Endodermal cell (in vitro differentiated cells): ENCODE measurements at regions not wholly inside any gene's neighbourhood (a gene's known extent, or its start where the extent isn't known, plus 50 kb on each side); places are given as distances from the start of the nearest gene placed in this dataset.

ENCODE experiments used
- DNase-seq: peaks from one replicate; pipeline ENCODE4 v3.0.0-alpha.2; 2017
- H3K27ac ChIP-seq: 2 replicates; pipeline ENCODE4 v1.5.1; 2013; ENCODE audit warnings: mild to moderate bottlenecking, low read depth, low read length, moderate library complexity
- H3K27me3 ChIP-seq: 2 replicates; pipeline ENCODE4 v1.6.1; 2013; ENCODE audit warnings: mild to moderate bottlenecking, low read length, moderate library complexity; ENCODE audit not compliant: insufficient read depth, control insufficient read depth, poor library complexity, severe bottlenecking
- H3K36me3 ChIP-seq: 2 replicates; pipeline ENCODE4 v1.7.0; 2013; ENCODE audit warnings: mild to moderate bottlenecking, low read length, moderate library complexity; ENCODE audit not compliant: control insufficient read depth, insufficient read depth
- H3K4me1 ChIP-seq: one replicate; pipeline ENCODE4 v1.7.0; 2013; ENCODE audit warnings: low read length; ENCODE audit not compliant: control insufficient read depth, insufficient read depth
- H3K4me3 ChIP-seq: 2 replicates; pipeline ENCODE4 v1.5.1; 2013; ENCODE audit warnings: mild to moderate bottlenecking, low read length, moderate library complexity
- H3K9ac ChIP-seq: 2 replicates; pipeline ENCODE4 v1.6.1; 2013; ENCODE audit warnings: mild to moderate bottlenecking, low read length, moderate library complexity; ENCODE audit not compliant: poor library complexity, severe bottlenecking; ENCODE audit errors: extremely low read depth
- H3K9me3 ChIP-seq: 2 replicates; pipeline ENCODE4 v1.6.1; 2013; ENCODE audit warnings: mild to moderate bottlenecking, low read length, moderate library complexity; ENCODE audit not compliant: control insufficient read depth
- H3K27ac Mint-ChIP-seq: 2 replicates; pipeline ENCODE4 v1.8.0; 2020; ENCODE audit warnings: mixed read lengths
- H3K27me3 Mint-ChIP-seq: 2 replicates; pipeline ENCODE4 v1.8.0; 2021; ENCODE audit warnings: mild to moderate bottlenecking, mixed read lengths; ENCODE audit not compliant: insufficient read depth
- H3K36me3 Mint-ChIP-seq: 2 replicates; pipeline ENCODE4 v1.8.0; 2020; ENCODE audit warnings: low read depth, mixed read lengths
- H3K4me1 Mint-ChIP-seq: 2 replicates; pipeline ENCODE4 v1.8.0; 2020; ENCODE audit warnings: mixed read lengths
- H3K4me3 Mint-ChIP-seq: 2 replicates; pipeline ENCODE4 v1.8.0; 2020; ENCODE audit warnings: mild to moderate bottlenecking, moderate library complexity, mixed read lengths
- H3K9me3 Mint-ChIP-seq: 2 replicates; pipeline ENCODE4 v1.8.0; 2020; ENCODE audit warnings: mild to moderate bottlenecking, mixed read lengths
- WGBS, 2 experiments: methylation state at CpG; one replicate each; pipeline versions ENCODE4 v1.1.5 to v1.1.7; 2013; ENCODE audit warnings: missing lambda C conversion rate in 2 of 2, mixed read lengths in 1 of 2; ENCODE audit not compliant: insufficient coverage in 1 of 2, insufficient read length in 1 of 2; 5-methylcytosine and 5-hydroxymethylcytosine counted together
- TF ChIP-seq, protein P1 (sequence below): fragments of 200-600 bp; sonication (generic); conservative IDR thresholded peaks from 2 replicates; pipeline ENCODE4 v1.5.0; 2021; ENCODE audit warnings: antibody characterized with exemption, mild to moderate bottlenecking

DNA sequence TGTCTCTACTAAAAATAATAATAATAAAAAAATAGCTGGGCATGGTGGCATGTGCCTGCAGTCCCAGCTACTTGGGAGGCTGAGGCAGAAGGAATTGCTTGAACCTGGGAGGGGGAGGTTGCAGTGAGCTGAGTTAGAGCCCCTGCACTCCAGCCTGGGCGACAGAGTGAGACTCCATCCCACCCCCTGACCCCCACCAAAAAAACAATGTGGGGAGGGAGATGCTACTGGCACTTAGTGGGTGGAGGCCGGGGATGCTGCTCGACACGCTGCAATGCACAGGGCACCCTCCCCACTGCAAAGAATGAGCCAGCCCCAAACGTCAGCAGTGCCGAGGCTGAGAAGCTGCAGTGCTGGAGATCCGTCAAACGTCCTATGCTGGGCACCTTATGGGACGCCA, 77.5 kb upstream of the MAP1LC3B2 start:
- Histone ChIP-seq H3K27ac (no peak overlapping the region), H3K4me3 (no peak overlapping the region), H3K36me3 (no peaks in the 10 kb centered on the region), H3K4me1 (no peaks in the 10 kb centered on the region), H3K27me3 (no peaks in the 10 kb centered on the region), H3K9me3 (peaks cover 18% of the 10 kb centered on the region), H3K9ac (no peak overlapping the region)
- Mint-ChIP-seq H3K9me3 (peaks cover 21% of the 10 kb centered on the region), H3K36me3 (peaks cover 2% of the 10 kb centered on the region), H3K4me1 (no peaks in the 10 kb centered on the region), H3K27me3 (peaks cover 7% of the 10 kb centered on the region), H3K27ac (no peak overlapping the region), H3K4me3 (no peak overlapping the region)
- DNase-seq, result no peak
- TF ChIP-seq, protein P1, sequence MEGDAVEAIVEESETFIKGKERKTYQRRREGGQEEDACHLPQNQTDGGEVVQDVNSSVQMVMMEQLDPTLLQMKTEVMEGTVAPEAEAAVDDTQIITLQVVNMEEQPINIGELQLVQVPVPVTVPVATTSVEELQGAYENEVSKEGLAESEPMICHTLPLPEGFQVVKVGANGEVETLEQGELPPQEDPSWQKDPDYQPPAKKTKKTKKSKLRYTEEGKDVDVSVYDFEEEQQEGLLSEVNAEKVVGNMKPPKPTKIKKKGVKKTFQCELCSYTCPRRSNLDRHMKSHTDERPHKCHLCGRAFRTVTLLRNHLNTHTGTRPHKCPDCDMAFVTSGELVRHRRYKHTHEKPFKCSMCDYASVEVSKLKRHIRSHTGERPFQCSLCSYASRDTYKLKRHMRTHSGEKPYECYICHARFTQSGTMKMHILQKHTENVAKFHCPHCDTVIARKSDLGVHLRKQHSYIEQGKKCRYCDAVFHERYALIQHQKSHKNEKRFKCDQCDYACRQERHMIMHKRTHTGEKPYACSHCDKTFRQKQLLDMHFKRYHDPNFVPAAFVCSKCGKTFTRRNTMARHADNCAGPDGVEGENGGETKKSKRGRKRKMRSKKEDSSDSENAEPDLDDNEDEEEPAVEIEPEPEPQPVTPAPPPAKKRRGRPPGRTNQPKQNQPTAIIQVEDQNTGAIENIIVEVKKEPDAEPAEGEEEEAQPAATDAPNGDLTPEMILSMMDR, result no peak
- 95 to 96% methylated on average over 8 to 9 of the region's 9 CpGs for WGBS, 2 experiments

DNA sequence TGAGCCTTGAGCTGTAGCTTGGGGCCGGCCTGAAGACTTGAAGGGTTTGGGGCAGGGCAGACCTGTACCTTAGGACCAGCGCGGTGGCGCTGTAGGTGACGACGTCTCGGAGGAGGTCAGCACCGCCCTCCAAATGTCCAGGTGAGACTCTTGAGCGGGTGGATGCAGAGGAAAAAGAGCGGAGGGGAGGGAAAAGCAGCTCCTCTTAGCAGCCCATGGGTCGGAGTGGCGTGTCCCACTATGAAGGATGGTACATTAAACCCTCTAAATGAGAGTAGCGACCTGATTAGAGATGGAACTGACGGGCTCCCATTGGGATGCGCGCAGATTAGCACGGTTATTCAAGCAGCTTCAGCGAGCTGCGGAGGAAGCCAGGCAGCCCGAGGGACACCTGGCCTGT, 77.0 kb upstream of the MAP1LC3B2 start:
- peaks cover 21% of the 10 kb centered on the region for H3K9me3 Mint-ChIP-seq
- no peaks in the 10 kb centered on the region for H3K4me1 Mint-ChIP-seq
- no peak overlapping the region for H3K27ac ChIP-seq
- DNase-seq, result no peak
- peaks cover 15% of the 10 kb centered on the region for H3K9me3 ChIP-seq
- no peak overlapping the region for H3K4me3 Mint-ChIP-seq
- WGBS, 2 experiments, result 94 to 96% methylated on average over 18 to 20 of the region's 20 CpGs
- H3K27me3 ChIP-seq, result no peaks in the 10 kb centered on the region
- H3K36me3 ChIP-seq, result no peaks in the 10 kb centered on the region
- H3K4me1 ChIP-seq, result no peaks in the 10 kb centered on the region
- H3K9ac ChIP-seq, result no peak overlapping the region
- TF ChIP-seq, protein P1, result no peak
- H3K27me3 Mint-ChIP-seq, result peaks cover 7% of the 10 kb centered on the region
- H3K4me3 ChIP-seq, result no peak overlapping the region
- no peak overlapping the region for H3K27ac Mint-ChIP-seq
- H3K36me3 Mint-ChIP-seq, result peaks cover 2% of the 10 kb centered on the region

DNA sequence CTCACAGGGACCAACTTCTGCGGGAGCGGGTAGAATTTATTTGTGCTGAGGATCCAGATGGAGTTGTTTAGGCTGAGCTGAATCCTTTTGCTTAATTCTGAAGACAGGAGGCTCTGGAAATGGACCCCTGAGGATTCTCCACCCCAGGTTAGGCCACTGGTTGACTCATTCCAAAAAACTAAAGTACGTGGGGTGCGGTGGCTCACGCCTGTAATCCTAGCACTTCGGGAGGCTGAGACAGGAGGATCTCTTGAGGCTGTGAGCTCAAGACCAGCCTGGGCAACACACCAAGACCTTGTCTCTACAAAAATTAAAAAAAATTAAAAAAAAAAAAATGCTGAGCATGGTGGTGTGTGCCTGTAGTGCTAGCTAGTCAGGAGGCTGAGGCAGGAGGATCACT, 76.3 kb upstream of the MAP1LC3B2 start:
- no peak overlapping the region for H3K4me3 ChIP-seq
- peaks cover 19% of the 10 kb centered on the region for H3K9me3 Mint-ChIP-seq
- H3K4me1 ChIP-seq, result no peaks in the 10 kb centered on the region
- no peaks in the 10 kb centered on the region for H3K4me1 Mint-ChIP-seq
- 93 to 100% methylated on average over 2 to 6 of the region's 6 CpGs for WGBS, 2 experiments
- H3K27ac Mint-ChIP-seq, result no peak overlapping the region
- H3K27me3 Mint-ChIP-seq, result peaks cover 7% of the 10 kb centered on the region
- DNase-seq, result no peak
- H3K36me3 Mint-ChIP-seq, result no peaks in the 10 kb centered on the region
- H3K9me3 ChIP-seq, result peaks cover 11% of the 10 kb centered on the region
- H3K9ac ChIP-seq, result no peak overlapping the region
- no peak overlapping the region for H3K4me3 Mint-ChIP-seq
- H3K27ac ChIP-seq, result no peak overlapping the region
- no peaks in the 10 kb centered on the region for H3K27me3 ChIP-seq
- H3K36me3 ChIP-seq, result no peaks in the 10 kb centered on the region
- TF ChIP-seq, protein P1, result no peak
